Activated CD4-positive, CD25-positive, alpha-beta regulatory T cell treated with anti-CD3 and anti-CD28 coated beads, Interleukin-2, amount 50 U/mL, for 72 hours (primary cell): ENCODE measurements at regions not wholly inside any gene's neighbourhood (a gene's known extent, or its start where the extent isn't known, plus 50 kb on each side); places are given as distances from the start of the nearest gene placed in this dataset.
"Not testable (repeated sequence)": the region's sequence is repeated elsewhere in the genome, so short reads cannot be mapped to it uniquely, and the experiment has no call there.

Source experiments
- DNase-seq: peaks from one replicate; pipeline ENCODE4 v3.0.0; 2021

GRCh38 chr14:71165121-71166031 lies 258.1 kb downstream of the PCNX1 start:
- DNase-seq: no peak

GRCh38 chr14:71166180-71166837 lies 259.1 kb downstream of the PCNX1 start:
- no peak for DNase-seq

- DNase-seq: not testable (repeated sequence)
Measured at GRCh38 chr14:71167325-71167950, 260.2 kb downstream of the PCNX1 start.

- DNase-seq: peak; percentile 35
Measured at GRCh38 chr14:71168161-71168560, 260.9 kb downstream of the PCNX1 start.

- no peak for DNase-seq
Measured at GRCh38 chr14:71168564-71169427, 261.5 kb downstream of the PCNX1 start.

- no peak for DNase-seq
Measured at GRCh38 chr14:71169861-71170260, 262.6 kb downstream of the PCNX1 start.

GRCh38 chr14:71175491-71175890 lies 268.2 kb downstream of the PCNX1 start:
- DNase-seq: no peak

GRCh38 chr14:71179066-71179465 lies 271.8 kb downstream of the PCNX1 start:
- DNase-seq: no peak

GRCh38 chr14:71180397-71180796 lies 273.1 kb downstream of the PCNX1 start:
- no peak for DNase-seq

- no peak for DNase-seq
Measured at GRCh38 chr14:71181215-71182003, 274.1 kb downstream of the PCNX1 start.

GRCh38 chr14:71183876-71184689 lies 276.8 kb downstream of the PCNX1 start:
- DNase-seq: no peak

- DNase-seq: no peak
Measured at GRCh38 chr14:71185637-71186036, 278.4 kb downstream of the PCNX1 start.

GRCh38 chr14:71187633-71188356 lies 280.5 kb downstream of the PCNX1 start:
- DNase-seq: no peak

GRCh38 chr14:71190770-71191374 lies 283.6 kb downstream of the PCNX1 start:
- DNase-seq: no peak

- no peak for DNase-seq
Measured at GRCh38 chr14:71193663-71194062, 286.4 kb downstream of the PCNX1 start.

- no peak for DNase-seq
Measured at GRCh38 chr14:71194251-71194650, 287.0 kb downstream of the PCNX1 start.

- DNase-seq: no peak
Measured at GRCh38 chr14:71196921-71197320, 289.7 kb downstream of the PCNX1 start.

GRCh38 chr14:71198687-71199086 lies 291.4 kb downstream of the PCNX1 start:
- no peak for DNase-seq

- DNase-seq: no peak
Measured at GRCh38 chr14:71201840-71202239, 294.6 kb downstream of the PCNX1 start.

GRCh38 chr14:71202881-71203280 lies 295.6 kb downstream of the PCNX1 start:
- DNase-seq: no peak
